Body of pancreas (tissue), 4 donors: ENCODE measurements at regions not wholly inside any gene's neighbourhood (a gene's known extent, or its start where the extent isn't known, plus 50 kb on each side); places are given as distances from the start of the nearest gene placed in this dataset.
"Not testable (repeated sequence)": the region's sequence is repeated elsewhere in the genome, so short reads cannot be mapped to it uniquely, and the experiment has no call there.

Experiments used
- POLR2A ChIP-seq, 3 donors: fragments of 450-650 bp; IDR thresholded peaks; one replicate each; pipeline ENCODE4 v1.6.1; 2016; ENCODE audit warnings: antibody characterized with exemption in 3 of 3, mild to moderate bottlenecking in 2 of 3
- TF ChIP-seq, protein P1 (sequence below), 7 experiments: fragments of 450-650 bp in 4 of 7; fragments of 200-600 bp in 3 of 7; sonication (generic) in 3 of 7; IDR thresholded peaks; one replicate each; pipeline ENCODE4 v1.5.1; 2016 to 2019; ENCODE audit warnings: antibody characterized with exemption in 7 of 7

DNA sequence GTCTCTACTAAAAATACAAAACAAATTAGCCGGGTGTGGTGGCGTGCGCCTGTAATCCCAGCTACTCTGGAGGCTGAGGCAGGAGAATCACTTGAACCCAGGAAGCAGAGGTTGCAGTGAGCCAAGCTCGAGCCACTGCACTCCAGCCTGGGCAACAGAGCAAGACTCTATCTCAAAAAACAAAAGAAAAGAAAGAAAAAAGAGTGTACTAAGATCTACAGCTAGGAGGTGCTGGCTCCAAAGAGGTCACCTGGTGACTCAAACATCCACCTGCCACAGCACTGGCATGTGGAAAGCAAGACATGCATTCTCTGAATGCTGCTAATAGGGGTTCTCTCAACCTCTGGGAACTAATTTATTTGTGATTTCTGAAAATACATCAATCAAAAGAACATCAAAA, 167.5 kb upstream of the MARCKS start:
- TF ChIP-seq, protein P1, sequence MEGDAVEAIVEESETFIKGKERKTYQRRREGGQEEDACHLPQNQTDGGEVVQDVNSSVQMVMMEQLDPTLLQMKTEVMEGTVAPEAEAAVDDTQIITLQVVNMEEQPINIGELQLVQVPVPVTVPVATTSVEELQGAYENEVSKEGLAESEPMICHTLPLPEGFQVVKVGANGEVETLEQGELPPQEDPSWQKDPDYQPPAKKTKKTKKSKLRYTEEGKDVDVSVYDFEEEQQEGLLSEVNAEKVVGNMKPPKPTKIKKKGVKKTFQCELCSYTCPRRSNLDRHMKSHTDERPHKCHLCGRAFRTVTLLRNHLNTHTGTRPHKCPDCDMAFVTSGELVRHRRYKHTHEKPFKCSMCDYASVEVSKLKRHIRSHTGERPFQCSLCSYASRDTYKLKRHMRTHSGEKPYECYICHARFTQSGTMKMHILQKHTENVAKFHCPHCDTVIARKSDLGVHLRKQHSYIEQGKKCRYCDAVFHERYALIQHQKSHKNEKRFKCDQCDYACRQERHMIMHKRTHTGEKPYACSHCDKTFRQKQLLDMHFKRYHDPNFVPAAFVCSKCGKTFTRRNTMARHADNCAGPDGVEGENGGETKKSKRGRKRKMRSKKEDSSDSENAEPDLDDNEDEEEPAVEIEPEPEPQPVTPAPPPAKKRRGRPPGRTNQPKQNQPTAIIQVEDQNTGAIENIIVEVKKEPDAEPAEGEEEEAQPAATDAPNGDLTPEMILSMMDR (IDR thresholded peaks at IDR 0.05), result peak in 6 of 7 experiments; percentile 8 to 70 (median 52)
- TF ChIP-seq POLR2A (IDR thresholded peaks at IDR 0.05), result not testable (repeated sequence)
